HT-29 (cell line): ENCODE measurements at regions not wholly inside any gene's neighbourhood (a gene's known extent, or its start where the extent isn't known, plus 50 kb on each side); places are given as distances from the start of the nearest gene placed in this dataset.

Source experiments
- DNase-seq: peaks from one replicate; pipeline ENCODE4 v3.0.0-alpha.2; 2015; ENCODE audit warnings: low spot score

DNA sequence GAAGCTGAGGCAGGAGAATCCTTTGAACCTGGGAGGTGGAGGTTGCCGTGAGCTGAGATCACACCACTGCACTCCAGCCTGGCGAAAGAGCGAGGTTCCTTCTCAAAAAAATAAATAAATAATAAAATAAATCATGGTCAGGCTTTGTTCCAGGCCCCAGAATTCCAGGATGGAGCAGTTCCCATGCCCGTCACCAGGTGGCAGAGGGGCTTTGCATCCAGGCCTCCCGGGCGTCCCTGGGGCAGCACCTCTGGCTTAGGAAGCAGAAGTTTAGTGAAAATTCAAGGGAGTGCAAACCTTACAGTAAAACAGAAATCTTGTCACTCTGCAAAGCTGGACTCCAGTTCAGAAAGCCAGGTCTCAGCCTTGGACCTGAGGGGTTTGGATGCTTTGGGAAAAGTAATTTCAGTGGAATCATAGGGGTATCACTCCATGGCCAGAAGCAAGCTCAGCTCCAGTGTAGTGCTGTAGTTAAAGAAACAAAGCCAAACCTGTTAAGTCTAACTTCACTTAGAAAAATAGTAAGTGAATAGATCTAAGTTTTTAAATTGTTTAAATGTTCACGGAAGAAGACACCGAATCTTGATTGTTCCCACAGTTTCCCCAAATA lies 512.7 kb downstream of the CMPK2 start:
- DNase-seq = peak; percentile 59

- DNase-seq = no peak
Observed at GRCh38 chr2:6353669-6354068, 512.0 kb downstream of the CMPK2 start.

- no peak for DNase-seq
Observed at GRCh38 chr2:6354546-6354945, 511.2 kb downstream of the CMPK2 start.

GRCh38 chr2:6355886-6356761 lies 509.6 kb downstream of the CMPK2 start:
- no peak for DNase-seq

GRCh38 chr2:6358546-6358945 lies 507.2 kb downstream of the CMPK2 start:
- no peak for DNase-seq

GRCh38 chr2:6358985-6359384 lies 506.7 kb downstream of the CMPK2 start:
- DNase-seq = no peak

DNA sequence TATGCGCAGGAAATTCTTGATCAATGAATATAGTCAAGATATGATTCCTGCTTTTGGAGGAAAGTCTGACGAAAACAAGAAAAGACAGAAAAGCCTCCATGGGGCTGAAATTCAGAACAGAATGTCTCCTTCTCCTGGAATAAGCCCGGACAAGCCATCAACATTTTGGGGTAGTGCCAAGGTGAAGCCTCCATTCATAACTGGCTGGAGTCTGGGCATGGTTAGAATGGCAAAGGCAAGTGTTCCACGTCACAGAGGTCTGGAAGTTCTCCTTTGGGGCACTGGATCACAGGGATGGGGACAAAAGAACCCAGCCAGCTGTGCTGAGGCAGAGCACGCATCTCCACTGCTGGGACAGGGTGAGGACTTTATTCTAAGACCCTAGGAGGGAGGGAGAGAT lies 505.7 kb downstream of the CMPK2 start:
- DNase-seq = no peak

GRCh38 chr2:6362671-6363450 lies 502.8 kb downstream of the CMPK2 start:
- no peak for DNase-seq

GRCh38 chr2:6368281-6368680 lies 497.4 kb downstream of the CMPK2 start:
- no peak for DNase-seq

GRCh38 chr2:6369266-6369665 lies 496.4 kb downstream of the CMPK2 start:
- DNase-seq = no peak

GRCh38 chr2:6370753-6371551 lies 494.8 kb downstream of the CMPK2 start:
- no peak for DNase-seq

- DNase-seq = no peak
Observed at GRCh38 chr2:6372317-6372901, 493.3 kb downstream of the CMPK2 start.

GRCh38 chr2:6381326-6381725 lies 484.4 kb downstream of the CMPK2 start:
- no peak for DNase-seq

- DNase-seq = no peak
Observed at GRCh38 chr2:6384341-6384740, 481.4 kb downstream of the CMPK2 start.

- no peak for DNase-seq
Observed at GRCh38 chr2:6392354-6392753, 473.4 kb downstream of the CMPK2 start.

DNA sequence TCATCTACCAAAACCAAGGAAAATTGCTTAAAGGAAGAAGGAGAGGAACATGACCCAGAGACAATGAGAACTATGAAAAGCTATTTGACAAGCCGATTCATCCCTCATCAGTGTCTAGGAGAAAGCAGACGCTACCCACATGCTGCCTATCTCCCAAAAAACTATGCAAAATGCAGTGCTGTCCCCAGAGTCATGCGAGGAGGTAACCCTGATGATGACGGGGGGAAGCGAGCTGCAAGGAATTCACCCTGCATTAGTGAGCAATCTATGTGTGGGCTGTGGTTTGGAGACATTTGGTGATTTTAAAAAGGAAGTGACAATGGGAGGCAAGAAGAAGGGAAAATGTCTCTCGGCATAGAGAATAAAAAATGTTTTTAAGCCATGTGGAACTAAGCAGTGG lies 472.7 kb downstream of the CMPK2 start:
- no peak for DNase-seq

DNA sequence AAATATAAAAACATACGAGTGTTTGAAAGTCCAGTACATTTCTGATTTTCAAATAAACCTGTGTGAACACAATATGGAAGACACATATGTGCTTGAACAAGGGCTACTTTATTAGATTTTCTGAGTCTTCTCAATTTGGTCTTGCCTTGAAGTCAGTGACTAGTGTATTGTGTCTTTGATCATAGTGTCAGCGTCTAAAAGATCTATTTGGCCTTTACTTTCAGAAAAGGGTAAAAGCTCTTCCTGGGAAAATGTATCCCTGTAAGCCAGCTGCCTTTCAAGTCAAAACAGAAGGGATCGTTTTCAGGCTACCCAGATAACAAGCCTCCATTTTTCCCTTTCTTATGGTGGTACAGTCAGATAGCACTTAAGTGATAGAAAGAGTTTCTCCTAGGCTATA lies 471.9 kb downstream of the CMPK2 start:
- DNase-seq = no peak

DNA sequence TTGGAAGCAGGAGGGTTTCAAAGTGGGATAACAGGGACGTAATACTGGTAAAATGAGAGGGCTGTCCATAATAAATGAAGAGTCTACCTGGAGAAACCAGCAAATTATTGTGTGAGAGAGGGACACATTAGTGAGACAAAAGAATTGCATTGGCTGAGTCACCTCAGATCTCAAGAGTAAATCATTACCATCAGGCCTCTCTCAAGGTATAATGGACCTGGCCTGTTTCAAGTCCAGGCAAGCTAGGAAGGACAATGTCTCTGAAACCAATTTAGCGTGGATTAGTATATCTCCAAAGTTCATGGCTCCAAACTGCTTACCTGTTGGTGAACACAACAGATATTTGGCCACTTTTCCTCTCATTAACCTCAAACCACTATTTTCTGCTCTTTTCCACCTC lies 471.4 kb downstream of the CMPK2 start:
- DNase-seq = no peak

- no peak for DNase-seq
Observed at GRCh38 chr2:6398421-6398820, 467.3 kb downstream of the CMPK2 start.

DNA sequence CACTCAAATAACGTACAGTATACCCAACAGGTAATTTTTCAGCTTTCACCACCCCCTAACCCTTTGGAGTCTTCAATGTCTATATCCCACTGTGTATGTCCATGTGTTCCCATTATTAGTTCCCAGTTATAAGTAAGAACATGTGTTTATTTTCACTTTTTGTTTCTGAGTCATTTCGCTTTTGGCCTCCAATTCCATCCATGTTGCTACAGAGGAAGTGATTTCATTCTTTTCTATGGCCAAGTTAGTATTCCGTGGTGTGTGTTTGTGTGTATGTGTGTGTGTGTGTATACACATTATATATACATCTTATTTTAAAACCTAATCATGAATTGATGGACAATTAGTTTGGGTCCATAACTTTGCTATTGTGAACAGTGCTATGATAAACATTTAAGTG lies 464.4 kb downstream of the CMPK2 start:
- no peak for DNase-seq

- no peak for DNase-seq
Observed at GRCh38 chr2:6408057-6408456, 457.6 kb downstream of the CMPK2 start.
